HG02763 (cell line): ENCODE measurements at regions not wholly inside any gene's neighbourhood (a gene's known extent, or its start where the extent isn't known, plus 50 kb on each side); places are given as distances from the start of the nearest gene placed in this dataset.
A peak's percentile ranks its signal among the peaks of the same experiment; 100 is the strongest.
"Not testable (repeated sequence)": the region's sequence is repeated elsewhere in the genome, so short reads cannot be mapped to it uniquely, and the experiment has no call there.

Experiments
- ATAC-seq: cut with Tn5 transposase; IDR thresholded peaks from one replicate; pipeline ENCODE4 v1.9.1; 2021; ENCODE audit warnings: mild to moderate bottlenecking, moderate library complexity; ENCODE audit not compliant: unreplicated experiment

DNA sequence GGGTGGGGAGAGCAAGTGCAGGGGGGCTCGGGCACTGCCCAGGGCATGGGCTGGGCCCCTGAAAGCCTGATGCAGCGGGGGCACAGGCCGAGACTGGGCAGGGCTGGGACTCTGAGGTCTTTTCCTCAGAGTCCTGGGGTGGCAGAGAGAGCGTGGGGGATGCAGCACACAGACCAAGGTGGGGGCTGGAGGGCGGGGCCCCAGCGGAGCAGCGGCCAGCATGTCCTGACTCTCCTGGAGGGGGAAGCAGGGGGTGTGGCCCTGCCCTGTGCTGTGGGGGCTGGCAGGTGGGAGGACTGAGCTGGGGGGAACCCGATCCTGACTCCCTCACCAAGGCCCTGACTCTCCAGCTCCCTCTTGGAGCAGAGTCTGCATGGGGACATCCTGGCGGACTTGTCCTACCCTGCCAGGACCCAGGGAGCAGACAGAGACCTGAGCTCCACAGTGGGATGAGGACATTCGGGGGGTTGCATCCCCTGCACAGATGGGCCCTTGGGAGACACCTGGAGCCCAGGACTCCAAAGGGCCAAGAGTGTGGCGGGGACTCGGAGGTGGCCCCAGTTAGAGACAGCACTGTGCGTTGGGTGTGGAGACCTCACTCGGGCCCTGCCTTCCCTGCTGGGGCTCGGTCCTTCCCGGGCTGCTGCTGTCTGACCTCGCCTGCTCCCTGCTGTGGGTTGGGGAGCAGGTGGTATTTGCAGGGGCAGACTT lies 326.1 kb downstream of the TMEM121 start:
- ATAC-seq = no peak

DNA sequence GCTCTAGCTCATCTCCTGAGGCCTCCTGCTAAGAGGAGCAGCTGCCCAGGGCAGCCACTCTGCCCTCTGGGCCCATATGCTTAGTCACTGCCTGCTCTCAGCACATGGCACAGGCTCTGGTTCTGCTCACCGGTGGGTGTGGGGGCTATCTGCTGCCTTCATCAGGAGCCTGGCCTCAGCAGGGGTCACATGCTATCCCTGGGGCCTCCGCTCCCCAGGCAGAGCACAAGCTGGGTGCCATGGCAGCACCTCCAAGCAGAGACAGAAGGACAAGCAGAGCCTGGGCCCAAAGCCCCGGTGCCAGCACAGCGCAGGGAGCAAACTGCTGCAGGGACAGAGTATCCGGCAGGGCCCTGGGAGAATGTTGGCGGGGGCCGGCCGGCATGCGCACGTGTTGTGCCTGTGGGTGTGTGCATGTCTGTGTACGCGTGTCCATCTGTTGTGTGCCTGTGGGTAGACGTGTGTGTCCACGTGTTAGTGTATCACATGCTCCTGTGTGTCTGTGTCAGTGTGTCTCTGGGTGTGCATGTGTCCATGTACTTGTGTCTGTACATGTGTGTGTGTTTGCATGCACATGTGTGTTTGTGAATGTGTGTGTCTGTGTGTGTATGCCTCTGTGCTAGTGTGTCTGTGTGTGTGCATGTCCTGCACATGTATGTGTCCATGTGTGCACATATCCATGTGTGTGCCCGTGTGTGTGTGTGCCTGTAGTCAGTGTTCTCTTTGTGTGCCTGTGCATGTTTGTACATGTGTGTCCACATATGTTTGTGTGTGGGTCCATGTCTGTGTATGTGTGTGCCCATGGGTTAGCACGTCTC lies 326.9 kb downstream of the TMEM121 start:
- no peak for ATAC-seq

DNA sequence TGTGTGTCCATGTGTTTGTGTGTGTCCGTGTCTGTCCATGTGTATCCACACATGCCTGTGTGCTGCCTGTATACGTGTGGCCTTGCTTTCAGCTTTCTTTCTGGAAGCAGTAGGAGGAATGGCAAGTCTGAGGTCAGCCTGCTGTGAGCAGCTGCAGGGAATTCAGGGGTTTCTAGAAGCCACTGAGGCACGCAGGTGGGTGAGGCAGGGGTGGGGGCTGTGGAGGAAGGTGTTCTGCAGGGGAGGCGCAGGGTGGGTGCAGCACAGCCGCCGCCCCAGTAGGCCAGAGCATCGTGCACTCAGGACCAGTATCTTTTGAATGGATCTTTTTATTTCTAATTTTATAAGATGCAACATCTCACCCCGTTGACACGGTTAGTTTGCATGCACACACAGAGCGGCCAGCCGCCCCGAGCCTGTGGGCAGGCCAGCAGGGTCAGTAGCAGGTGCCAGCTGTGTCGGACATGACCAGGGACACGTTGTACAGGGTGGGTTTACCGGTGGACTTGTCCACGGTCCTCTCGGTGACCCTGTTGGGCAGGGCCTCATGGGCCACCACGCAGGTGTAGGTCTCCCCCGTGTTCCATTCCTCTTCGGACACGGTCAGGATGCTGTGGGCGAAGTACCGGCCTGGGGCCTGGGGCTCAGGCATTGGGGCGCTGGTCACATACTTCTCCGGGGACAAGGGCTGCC lies 327.7 kb downstream of the TMEM121 start:
- no peak for ATAC-seq

DNA sequence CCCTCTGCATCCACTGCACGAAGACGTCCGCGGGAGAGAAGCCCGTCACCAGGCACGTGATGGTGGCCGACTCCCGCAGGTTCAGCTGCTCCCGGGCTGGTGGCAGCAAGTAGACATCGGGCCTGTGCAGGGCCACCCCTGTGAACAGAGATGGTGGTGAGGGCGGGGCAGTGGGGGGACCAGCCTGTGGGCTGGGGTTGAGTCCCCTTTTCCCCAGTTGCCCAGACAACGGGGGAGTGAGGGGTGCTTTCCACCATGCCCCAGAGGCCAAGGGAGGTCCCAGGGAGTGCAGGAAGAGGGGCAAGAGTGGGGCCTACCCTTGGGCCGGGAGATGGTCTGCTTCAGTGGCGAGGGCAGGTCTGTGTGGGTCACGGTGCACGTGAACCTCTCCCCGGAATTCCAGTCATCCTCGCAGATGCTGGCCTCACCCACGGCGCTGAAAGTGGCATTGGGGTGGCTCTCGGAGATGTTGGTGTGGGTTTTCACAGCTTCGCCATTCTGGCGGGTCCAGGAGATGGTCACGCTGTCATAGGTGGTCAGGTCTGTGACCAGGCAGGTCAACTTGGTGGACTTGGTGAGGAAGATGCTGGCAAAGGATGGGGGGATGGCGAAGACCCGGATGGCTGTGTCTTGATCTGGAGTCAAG lies 328.3 kb downstream of the TMEM121 start:
- no peak for ATAC-seq

DNA sequence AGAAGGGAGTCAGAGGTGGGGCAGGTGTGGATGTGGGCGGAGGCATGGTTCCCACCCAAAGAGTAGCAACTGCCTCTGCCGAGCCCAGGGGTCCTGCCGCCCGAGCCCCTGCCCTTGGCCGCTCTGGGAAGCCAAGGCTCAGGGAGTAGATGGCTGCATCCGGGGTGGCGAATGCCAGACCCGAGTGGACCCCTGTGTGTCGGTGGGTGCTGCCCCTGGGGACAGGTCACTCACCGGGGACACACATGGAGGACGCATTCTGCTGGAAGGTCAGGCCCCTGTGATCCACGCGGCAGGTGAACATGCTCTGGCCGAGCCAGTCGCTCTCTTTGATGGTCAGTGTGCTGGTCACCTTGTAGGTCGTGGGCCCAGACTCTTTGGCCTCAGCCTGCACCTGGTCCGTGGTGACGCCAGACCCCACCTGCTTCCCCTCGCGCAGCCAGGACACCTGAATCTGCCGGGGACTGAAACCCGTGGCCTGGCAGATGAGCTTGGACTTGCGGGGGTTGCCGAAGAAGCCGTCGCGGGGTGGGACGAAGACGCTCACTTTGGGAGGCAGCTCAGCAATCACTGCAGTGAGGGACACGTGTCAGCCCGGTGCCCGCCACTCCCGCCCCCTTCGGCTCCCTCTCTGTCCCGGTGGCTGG lies 329.0 kb downstream of the TMEM121 start:
- ATAC-seq = no peak

DNA sequence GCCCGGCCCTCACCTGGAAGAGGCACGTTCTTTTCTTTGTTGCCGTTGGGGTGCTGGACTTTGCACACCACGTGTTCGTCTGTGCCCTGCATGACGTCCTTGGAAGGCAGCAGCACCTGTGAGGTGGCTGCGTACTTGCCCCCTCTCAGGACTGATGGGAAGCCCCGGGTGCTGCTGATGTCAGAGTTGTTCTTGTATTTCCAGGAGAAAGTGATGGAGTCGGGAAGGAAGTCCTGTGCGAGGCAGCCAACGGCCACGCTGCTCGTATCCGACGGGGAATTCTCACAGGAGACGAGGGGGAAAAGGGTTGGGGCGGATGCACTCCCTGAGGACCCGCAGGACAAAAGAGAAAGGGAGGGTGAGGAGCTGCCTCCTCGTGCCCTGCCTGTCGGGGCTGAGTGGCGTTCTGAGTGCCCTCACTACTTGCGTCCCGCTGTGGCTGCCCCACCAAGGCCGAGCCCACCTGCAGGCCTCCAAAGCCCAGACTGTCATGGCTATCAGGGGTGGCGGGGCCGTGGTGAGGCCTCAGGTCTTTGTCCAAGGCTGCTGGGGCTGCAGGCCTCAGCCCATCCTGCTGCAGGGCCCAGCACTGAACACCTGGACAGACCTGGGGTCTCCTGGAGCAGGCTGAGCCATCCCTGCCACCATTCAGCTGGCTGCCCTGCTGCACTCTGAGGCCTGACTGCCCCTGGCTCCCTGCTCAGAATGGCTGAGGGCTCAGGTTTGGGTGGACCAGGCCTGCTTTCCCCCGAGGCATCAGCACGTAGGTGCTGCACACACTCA lies 329.7 kb downstream of the TMEM121 start:
- no peak for ATAC-seq

DNA sequence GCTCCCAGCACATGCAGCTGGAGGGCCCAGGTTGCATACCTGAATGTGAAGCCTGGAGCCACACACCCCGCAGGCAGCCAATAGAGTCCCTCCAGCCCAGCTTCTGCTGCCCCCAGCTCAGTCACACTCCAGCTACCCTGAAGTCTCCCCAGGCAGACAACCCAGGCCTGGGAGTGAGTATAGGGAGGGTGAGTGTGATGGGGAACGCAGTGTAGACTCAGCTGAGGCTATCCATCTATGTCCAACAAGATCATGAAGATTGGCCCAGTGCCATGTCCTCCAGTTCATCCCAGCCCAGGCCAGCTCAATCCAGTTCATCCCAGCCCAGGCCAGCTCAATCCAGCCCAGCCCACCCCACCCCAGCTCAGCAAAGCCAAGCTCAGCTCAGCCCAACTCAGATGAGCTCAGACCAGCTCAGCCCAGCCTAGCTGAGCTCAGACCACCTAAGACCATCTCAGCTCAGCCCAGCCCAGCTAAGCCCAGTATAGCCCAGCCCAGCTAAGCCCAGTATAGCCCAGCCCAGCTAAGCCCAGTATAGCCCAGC lies 330.4 kb downstream of the TMEM121 start:
- ATAC-seq = no peak

DNA sequence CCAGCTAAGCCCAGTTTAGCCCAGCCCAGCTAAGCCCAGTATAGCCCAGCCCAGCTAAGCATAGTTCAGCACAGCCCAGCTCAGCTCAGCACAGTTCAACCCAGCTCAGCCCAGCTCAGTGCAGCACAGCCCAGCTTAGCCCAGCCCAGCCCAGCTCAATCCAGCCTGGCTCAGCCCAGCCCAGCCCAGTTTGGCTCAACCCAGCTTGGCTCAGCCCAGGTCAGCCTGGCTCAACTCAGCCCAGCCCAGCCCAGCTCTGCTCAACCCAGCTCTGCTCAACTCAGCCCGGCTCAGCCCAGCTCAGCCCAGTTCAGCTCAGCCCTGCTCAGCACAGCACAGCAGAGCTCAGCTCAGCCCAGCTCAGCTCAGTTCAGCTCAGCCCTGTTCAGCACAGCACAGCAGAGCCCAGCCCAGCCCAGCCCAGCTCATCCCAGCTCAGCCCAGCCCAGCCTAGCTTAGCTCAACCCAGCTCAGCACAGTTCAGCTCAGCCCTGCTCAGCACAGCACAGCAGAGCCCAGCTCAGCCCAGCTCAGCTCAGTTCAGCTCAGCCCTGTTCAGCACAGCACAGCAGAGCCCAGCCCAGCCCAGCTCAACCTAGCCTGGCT lies 330.9 kb downstream of the TMEM121 start:
- no peak for ATAC-seq

DNA sequence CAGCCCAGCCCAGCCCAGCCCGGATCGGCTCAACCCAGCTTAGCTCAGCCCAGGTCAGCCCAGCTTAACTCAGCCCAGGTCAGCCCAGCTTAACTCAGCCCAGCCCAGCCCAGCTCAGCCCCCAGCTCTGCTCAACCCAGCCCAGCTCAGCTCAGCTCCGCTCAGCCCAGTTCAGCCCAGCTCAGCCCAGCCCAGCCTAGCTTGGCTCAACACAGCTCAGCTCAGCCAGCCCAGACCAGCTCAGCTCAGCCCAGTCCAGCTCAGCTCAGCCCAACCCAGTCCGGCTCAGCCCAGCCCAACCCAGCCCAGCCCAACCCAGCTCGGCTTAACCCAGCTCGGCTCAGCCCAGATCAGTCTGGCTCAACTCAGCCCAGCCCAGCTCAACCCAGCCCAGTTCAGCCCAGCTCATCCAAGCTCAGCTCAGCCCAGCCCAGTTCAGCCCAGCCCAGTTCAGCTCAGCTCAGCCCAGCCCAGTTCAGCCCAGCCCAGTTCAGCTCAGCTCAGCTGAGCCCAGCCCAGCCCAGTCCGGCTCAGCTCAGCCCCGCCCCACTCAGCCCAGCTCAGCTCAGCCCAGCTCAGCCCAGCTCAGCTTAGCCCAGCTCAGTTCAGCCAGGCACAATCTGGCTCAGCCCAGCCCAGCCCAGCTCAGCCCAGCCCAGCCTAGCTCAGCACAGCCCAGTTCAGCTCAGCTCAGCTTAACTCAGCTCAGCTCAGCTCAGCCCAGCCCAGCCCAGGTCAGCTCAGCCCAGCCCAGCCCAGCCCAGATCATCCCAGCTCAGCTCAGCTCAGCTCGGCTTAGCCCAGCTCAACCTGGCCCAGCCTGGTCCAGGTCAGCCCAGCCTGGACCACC lies 331.7 kb downstream of the TMEM121 start:
- no peak for ATAC-seq

DNA sequence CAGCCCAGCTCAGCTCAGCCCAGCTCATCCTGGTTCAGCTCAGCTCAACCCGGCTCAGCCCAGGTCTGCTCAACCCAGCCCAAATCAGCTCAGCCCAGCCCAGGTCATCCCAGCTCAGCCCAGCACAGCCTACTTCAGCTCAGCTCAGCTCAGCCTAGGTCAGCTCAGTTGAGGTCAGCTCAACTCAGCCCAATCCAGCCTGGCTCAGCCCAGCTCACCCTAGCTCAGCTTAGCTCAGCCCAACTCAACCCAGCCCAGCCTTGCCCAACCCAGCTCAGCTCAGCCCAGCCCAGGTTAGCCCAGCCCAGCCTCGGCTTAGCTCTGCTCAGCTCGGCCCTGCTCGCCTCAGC lies 332.3 kb downstream of the TMEM121 start:
- ATAC-seq = no peak

DNA sequence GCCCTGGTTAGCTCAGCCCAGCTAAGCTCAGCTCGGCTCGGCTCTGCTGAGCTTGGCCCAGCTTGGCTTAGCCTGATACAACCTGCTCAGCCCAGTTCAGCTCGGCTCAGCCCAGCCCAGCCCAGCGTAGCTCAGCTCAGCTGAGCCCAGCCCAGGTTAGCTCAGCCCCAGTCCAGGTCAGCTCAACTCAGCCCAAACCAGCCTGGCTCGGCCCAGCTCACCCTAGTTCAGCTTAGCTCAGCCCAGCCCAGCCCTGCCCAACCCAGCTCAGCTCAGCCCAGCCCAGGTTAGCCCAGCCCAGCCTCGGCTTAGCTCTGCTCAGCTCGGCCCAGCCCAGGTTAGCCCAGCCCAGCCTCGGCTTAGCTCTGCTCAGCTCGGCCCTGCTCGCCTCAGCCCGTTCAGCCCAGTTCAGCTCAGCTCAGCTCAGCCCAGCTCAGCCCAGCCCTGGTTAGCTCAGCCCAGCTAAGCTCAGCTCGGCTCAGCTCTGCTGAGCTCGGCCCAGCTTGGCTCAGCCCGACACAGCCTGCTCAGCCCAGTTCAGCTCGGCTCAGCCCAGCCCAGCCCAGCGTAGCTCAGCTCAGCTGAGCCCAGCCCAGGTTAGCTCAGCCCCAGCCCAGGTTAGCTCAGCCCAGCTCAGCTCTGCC lies 332.8 kb downstream of the TMEM121 start:
- ATAC-seq = not testable (repeated sequence)

DNA sequence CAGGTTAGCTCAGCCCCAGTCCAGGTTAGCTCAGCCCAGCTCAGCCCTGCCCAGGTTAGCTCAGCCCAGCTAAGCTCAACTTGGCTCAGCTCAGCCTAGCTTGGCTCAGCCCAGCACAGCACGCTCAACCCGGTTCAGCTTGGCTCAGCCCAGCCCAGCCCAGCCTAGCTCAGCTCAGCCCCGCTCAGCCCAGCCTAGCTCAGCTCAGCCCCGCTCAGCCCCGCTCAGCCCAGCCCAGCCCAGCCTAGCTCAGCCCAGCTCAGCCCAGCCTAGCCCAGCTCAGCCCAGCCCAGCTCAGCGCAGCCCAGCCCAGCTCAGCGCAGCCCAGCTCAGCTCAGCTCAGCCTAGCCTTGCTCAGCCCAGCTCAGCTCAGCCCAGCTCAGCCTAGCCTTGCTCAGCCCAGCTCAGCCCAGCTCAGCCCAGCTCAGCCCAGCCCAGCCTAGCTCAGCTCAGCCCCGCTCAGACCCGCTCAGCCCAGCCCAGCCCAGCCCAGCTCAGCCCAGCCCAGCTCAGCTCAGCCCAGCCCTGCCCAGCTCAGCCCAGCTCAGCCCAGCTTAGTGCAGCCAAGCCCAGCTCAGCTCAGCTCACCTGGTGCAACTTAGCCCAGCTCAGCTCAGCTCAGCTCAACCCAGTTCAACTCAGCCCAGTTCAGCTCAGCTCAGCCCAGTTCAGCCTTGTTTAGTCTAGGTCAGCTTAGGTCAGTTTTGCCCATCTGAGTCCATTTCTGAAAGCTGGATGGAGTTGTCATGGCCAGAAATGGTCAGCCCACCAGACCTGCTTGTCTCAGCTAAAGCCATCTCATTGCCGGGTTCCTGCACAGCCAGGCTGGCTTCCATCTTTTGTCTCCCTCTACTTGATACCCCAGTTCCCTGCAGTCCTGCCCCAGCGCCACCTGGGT lies 333.6 kb downstream of the TMEM121 start:
- ATAC-seq = no peak

DNA sequence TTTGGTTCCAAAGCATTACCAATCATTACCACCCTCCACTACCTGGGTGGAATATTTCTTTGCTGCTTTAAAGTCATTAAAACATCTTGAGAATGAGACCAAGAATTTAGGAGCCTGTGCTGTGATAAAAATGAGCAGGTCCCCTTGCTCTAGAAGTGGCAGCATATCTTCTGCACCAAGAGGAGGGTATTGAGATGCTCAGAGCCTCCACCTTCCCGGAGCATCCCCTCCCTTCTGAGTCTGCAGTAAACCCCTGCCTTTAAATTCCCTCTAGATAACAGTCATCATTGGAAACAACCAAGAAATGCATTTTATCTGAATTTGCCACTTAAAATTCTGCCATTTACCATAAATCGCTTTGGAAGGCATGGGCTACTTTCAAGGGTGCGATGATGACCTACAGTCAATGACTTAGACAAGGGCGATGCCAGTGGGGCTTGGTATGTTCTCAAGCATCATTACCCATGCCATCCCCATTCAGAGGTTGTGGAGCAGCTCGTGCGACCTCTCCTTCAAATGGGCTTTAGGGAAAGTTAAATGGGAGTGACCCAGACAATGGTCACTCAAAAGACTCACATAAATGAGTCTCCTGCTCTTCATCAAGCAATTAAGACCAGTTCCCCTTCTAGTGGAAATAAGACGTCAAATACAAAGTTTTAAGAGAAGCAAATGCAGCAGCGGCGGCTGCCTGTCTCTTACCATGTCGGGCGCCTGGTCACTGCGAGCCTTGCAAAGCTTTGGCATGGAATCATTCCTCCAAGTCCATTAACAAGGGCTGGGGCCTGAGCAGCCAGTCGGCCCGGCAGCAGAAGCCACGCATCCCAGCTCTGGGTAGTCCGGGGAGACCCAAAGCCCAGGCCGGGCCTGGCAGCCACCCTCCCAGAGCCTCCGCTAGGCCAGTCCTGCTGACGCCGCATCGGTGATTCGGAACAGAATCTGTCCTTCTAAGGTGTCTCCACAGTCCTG lies 334.5 kb downstream of the TMEM121 start:
- no peak for ATAC-seq

DNA sequence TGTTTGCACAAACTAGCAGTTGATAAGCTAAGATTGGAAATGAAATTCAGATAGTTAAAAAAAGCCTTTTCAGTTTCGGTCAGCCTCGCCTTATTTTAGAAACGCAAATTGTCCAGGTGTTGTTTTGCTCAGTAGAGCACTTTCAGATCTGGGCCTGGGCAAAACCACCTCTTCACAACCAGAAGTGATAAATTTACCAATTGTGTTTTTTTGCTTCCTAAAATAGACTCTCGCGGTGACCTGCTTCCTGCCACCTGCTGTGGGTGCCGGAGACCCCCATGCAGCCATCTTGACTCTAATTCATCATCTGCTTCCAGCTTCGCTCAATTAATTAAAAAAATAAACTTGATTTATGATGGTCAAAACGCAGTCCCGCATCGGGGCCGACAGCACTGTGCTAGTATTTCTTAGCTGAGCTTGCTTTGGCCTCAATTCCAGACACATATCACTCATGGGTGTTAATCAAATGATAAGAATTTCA lies 335.6 kb downstream of the TMEM121 start:
- ATAC-seq = peak; percentile 60

DNA sequence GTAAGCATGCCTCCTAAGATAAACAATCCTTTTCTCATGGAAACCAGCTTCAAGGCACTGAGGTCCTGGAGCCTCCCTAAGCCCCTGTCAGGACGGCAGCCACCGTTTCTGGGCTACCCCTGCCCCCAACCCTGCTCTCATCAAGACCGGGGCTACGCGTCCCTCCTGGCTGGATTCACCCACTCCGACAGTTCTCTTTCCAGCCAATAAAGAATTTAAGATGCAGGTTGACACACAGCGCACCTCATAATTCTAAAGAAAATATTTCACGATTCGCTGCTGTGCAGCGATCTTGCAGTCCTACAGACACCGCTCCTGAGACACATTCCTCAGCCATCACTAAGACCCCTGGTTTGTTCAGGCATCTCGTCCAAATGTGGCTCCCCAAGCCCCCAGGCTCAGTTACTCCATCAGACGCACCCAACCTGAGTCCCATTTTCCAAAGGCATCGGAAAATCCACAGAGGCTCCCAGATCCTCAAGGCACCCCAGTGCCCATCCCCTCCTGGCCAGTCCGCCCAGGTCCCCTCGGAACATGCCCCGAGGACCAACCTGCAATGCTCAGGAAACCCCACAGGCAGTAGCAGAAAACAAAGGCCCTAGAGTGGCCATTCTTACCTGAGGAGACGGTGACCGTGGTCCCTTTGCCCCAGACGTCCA lies 336.3 kb downstream of the TMEM121 start:
- no peak for ATAC-seq
